NCI-H345 treated with DMSO at 0.1 percent for 48 hours (cell line): ENCODE measurements at regions not wholly inside any gene's neighbourhood (a gene's known extent, or its start where the extent isn't known, plus 50 kb on each side); places are given as distances from the start of the nearest gene placed in this dataset.
"Not testable (repeated sequence)": the region's sequence is repeated elsewhere in the genome, so short reads cannot be mapped to it uniquely, and the experiment has no call there.

Experiments used
- DNase-seq: peaks from one replicate; lab custom pipeline; 2025; ENCODE audit not compliant: unreplicated experiment; lab: John Stamatoyannopoulos, UW

- DNase-seq = no peak
Observed at GRCh38 chr3:110577854-110578253, 493.8 kb upstream of the NECTIN3 start.

GRCh38 chr3:110579840-110580550 is 491.6 kb upstream of the NECTIN3 start:
- DNase-seq = no peak

GRCh38 chr3:110583373-110583935 is 488.2 kb upstream of the NECTIN3 start:
- no peak for DNase-seq

- no peak for DNase-seq
Observed at GRCh38 chr3:110588906-110589305, 482.7 kb upstream of the NECTIN3 start.

GRCh38 chr3:110589341-110589740 is 482.3 kb upstream of the NECTIN3 start:
- DNase-seq = no peak

- no peak for DNase-seq
Observed at GRCh38 chr3:110593749-110594148, 477.9 kb upstream of the NECTIN3 start.

- DNase-seq = no peak
Observed at GRCh38 chr3:110598847-110599490, 472.6 kb upstream of the NECTIN3 start.

- no peak for DNase-seq
Observed at GRCh38 chr3:110608566-110608965, 463.1 kb upstream of the NECTIN3 start.

- DNase-seq = no peak
Observed at GRCh38 chr3:110612045-110612444, 459.6 kb upstream of the NECTIN3 start.

- DNase-seq = no peak
Observed at GRCh38 chr3:110614186-110614585, 457.4 kb upstream of the NECTIN3 start.

GRCh38 chr3:110615454-110615853 is 456.2 kb upstream of the NECTIN3 start:
- DNase-seq = no peak

- no peak for DNase-seq
Observed at GRCh38 chr3:110618512-110619226, 452.9 kb upstream of the NECTIN3 start.

GRCh38 chr3:110620118-110620517 is 451.5 kb upstream of the NECTIN3 start:
- no peak for DNase-seq

- DNase-seq = no peak
Observed at GRCh38 chr3:110623571-110623970, 448.0 kb upstream of the NECTIN3 start.

GRCh38 chr3:110624576-110624975 is 447.0 kb upstream of the NECTIN3 start:
- no peak for DNase-seq

GRCh38 chr3:110625201-110625747 is 446.3 kb upstream of the NECTIN3 start:
- no peak for DNase-seq

GRCh38 chr3:110626652-110627111 is 444.9 kb upstream of the NECTIN3 start:
- not testable (repeated sequence) for DNase-seq

GRCh38 chr3:110628650-110629301 is 442.8 kb upstream of the NECTIN3 start:
- no peak for DNase-seq

GRCh38 chr3:110629917-110630316 is 441.7 kb upstream of the NECTIN3 start:
- DNase-seq = no peak

GRCh38 chr3:110644203-110644602 is 427.4 kb upstream of the NECTIN3 start:
- DNase-seq = no peak

GRCh38 chr3:110646055-110646454 is 425.6 kb upstream of the NECTIN3 start:
- no peak for DNase-seq
